ENCODE measurements at regions not wholly inside any gene's neighbourhood (a gene's known extent, or its start where the extent isn't known, plus 50 kb on each side); places are given as distances from the start of the nearest gene placed in this dataset.

DNA sequence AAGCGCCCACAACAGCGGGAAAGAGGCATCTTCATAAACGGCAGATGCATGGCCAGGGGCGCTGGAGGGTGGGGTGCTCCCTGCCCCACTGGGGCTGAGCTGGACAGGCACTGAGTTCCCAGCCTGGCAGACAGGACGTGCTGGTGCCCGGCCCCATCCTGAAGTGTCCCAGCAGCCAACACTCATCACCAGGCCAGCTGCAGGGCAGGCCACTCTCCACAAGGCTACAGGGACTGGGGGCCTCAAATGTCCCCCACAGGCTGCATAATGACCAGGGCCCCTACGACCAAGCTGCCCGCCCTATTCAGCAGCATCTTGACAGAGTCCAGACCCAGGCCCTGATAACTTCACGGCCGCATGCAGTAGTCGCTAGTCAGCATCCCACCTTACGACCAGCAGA, 124.1 kb upstream of the IQSEC1 start:
- TF ChIP-seq POLR2AphosphoS5 (IDR thresholded peaks at IDR 0.05; ENCODE audit: low read depth, low read length) = no peak
- no peak for TF ChIP-seq POLR2A (IDR thresholded peaks at IDR 0.05; ENCODE audit: low read depth, low read length)
